ENCODE measurements at regions not wholly inside any gene's neighbourhood (a gene's known extent, or its start where the extent isn't known, plus 50 kb on each side); places are given as distances from the start of the nearest gene placed in this dataset.

DNA sequence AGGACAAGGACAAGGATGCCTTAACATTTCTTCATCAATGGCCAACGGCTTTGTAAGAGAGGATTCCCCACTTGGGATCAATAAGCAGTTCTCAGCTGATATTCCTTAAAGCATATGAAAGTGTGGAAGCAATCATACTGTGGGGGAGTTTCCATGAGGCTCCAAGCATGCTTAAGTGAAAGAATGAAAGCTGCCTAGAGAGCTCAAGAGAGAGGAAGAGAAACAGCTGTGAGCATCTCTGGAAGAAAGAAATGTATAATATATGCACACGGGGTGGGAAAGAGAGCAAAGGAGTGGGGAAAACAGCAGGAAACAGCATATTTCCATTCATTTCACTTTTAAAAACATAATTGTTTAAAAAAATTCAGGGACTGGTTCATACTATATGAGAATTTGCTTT lies 94.7 kb upstream of the WARS2 start:
- TF ChIP-seq SRSF3 (IDR thresholded peaks at IDR 0.05; ENCODE audit: insufficient read depth, low read length) = no peak
- TF ChIP-seq NFRKB (IDR thresholded peaks at IDR 0.05; ENCODE audit: low read depth) = no peak
